ENCODE measurements at regions not wholly inside any gene's neighbourhood (a gene's known extent, or its start where the extent isn't known, plus 50 kb on each side); places are given as distances from the start of the nearest gene placed in this dataset.

GRCh38 chr10:128950159-128950915, 516.7 kb upstream of the MGMT start:
- no peak for DNase-seq (ENCODE audit: low read depth in 1 of 2, low spot score in 1 of 2)

- DNase-seq (ENCODE audit: low read depth in 1 of 2, low spot score in 1 of 2) = no peak
These were observed 516.1 kb upstream of the MGMT start for GRCh38 chr10:128950916-128951275.

- DNase-seq (ENCODE audit: low read depth in 1 of 2, low spot score in 1 of 2) = no peak
These were observed 514.2 kb upstream of the MGMT start for GRCh38 chr10:128952856-128953255.

- no peak for DNase-seq (ENCODE audit: low read depth in 1 of 2, low spot score in 1 of 2)
These were observed 510.9 kb upstream of the MGMT start for GRCh38 chr10:128956149-128956548.

GRCh38 chr10:128957221-128957620, 509.8 kb upstream of the MGMT start:
- no peak for DNase-seq (ENCODE audit: low read depth in 1 of 2, low spot score in 1 of 2)

- no peak for DNase-seq (ENCODE audit: low read depth in 1 of 2, low spot score in 1 of 2)
These were observed 508.0 kb upstream of the MGMT start for GRCh38 chr10:128958834-128959690.

GRCh38 chr10:128959746-128960145, 507.3 kb upstream of the MGMT start:
- DNase-seq (ENCODE audit: low read depth in 1 of 2, low spot score in 1 of 2) = no peak

GRCh38 chr10:128960517-128960916, 506.5 kb upstream of the MGMT start:
- no peak for DNase-seq (ENCODE audit: low read depth in 1 of 2, low spot score in 1 of 2)

- DNase-seq (ENCODE audit: low read depth in 1 of 2, low spot score in 1 of 2) = no peak
These were observed 504.9 kb upstream of the MGMT start for GRCh38 chr10:128962182-128962581.

- DNase-seq (ENCODE audit: low read depth in 1 of 2, low spot score in 1 of 2) = no peak
These were observed 503.6 kb upstream of the MGMT start for GRCh38 chr10:128963211-128964099.

GRCh38 chr10:128964100-128964403, 503.0 kb upstream of the MGMT start:
- DNase-seq (ENCODE audit: low read depth in 1 of 2, low spot score in 1 of 2) = no peak

GRCh38 chr10:128967980-128968756, 498.9 kb upstream of the MGMT start:
- no peak for DNase-seq (ENCODE audit: low read depth in 1 of 2, low spot score in 1 of 2)

- DNase-seq (ENCODE audit: low read depth in 1 of 2, low spot score in 1 of 2) = no peak
These were observed 497.5 kb upstream of the MGMT start for GRCh38 chr10:128969551-128969950.

- no peak for DNase-seq (ENCODE audit: low read depth in 1 of 2, low spot score in 1 of 2)
These were observed 495.5 kb upstream of the MGMT start for GRCh38 chr10:128971374-128972035.

GRCh38 chr10:128972036-128972405, 495.0 kb upstream of the MGMT start:
- DNase-seq (ENCODE audit: low read depth in 1 of 2, low spot score in 1 of 2) = no peak

GRCh38 chr10:128973221-128973620, 493.8 kb upstream of the MGMT start:
- no peak for DNase-seq (ENCODE audit: low read depth in 1 of 2, low spot score in 1 of 2)

- DNase-seq (ENCODE audit: low read depth in 1 of 2, low spot score in 1 of 2) = no peak
These were observed 490.2 kb upstream of the MGMT start for GRCh38 chr10:128976856-128977255.

GRCh38 chr10:128978211-128978610, 488.8 kb upstream of the MGMT start:
- DNase-seq (ENCODE audit: low read depth in 1 of 2, low spot score in 1 of 2) = no peak

GRCh38 chr10:128979405-128979804, 487.6 kb upstream of the MGMT start:
- no peak for DNase-seq (ENCODE audit: low read depth in 1 of 2, low spot score in 1 of 2)

- DNase-seq (ENCODE audit: low read depth in 1 of 2, low spot score in 1 of 2) = no peak
These were observed 485.8 kb upstream of the MGMT start for GRCh38 chr10:128981251-128981650.
